GM10266 (cell line): ENCODE measurements at regions not wholly inside any gene's neighbourhood (a gene's known extent, or its start where the extent isn't known, plus 50 kb on each side); places are given as distances from the start of the nearest gene placed in this dataset.

Source experiments
- DNase-seq: peaks from one replicate; pipeline ENCODE4 v3.0.0; 2012; ENCODE audit errors: extremely low spot score
- CTCF ChIP-seq: IDR thresholded peaks from 2 replicates; pipeline ENCODE4 v1.5.1; 2012; ENCODE audit warnings: mild to moderate bottlenecking, low read depth; ENCODE audit not compliant: control insufficient read depth, insufficient read depth; ENCODE audit errors: missing control alignments

- no peak for TF ChIP-seq CTCF
- DNase-seq, result no peak
These were observed 870.1 kb downstream of the C6orf118 start for GRCh38 chr6:164439331-164439730.

GRCh38 chr6:164436976-164437375 lies 872.4 kb downstream of the C6orf118 start:
- no peak for DNase-seq
- no peak for TF ChIP-seq CTCF

GRCh38 chr6:164427728-164428402 lies 881.5 kb downstream of the C6orf118 start:
- TF ChIP-seq CTCF, result no peak
- DNase-seq, result no peak

GRCh38 chr6:164424489-164424888 lies 884.9 kb downstream of the C6orf118 start:
- no peak for DNase-seq
- TF ChIP-seq CTCF, result no peak

GRCh38 chr6:164419099-164419498 lies 890.3 kb downstream of the C6orf118 start:
- no peak for TF ChIP-seq CTCF
- no peak for DNase-seq

GRCh38 chr6:164418262-164418588 lies 891.2 kb downstream of the C6orf118 start:
- no peak for TF ChIP-seq CTCF
- DNase-seq, result no peak

- no peak for TF ChIP-seq CTCF
- DNase-seq, result no peak
These were observed 891.7 kb downstream of the C6orf118 start for GRCh38 chr6:164417537-164418261.
